ENCODE measurements at regions not wholly inside any gene's neighbourhood (a gene's known extent, or its start where the extent isn't known, plus 50 kb on each side); places are given as distances from the start of the nearest gene placed in this dataset.
A peak's percentile ranks its signal among the peaks of the same experiment; 100 is the strongest.

DNA sequence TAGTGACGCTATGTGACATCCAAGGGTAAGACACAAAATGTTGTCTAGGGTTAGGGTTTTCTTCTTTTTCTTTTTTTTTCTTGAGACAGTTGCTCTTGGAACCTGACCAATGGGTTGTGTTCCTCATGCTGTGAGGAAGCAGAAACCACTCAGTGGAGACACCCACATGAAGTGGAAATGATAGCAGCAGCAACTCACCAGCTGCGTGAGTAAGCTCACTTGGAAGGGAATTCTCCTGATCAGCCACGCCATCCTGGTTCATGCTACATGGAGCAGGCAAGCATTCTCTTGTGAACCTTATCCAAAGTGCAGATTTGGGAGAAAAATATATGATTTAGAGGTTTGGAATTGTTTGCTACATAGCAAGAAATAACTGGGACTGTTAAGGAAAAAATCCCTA is 863.7 kb downstream of the EPHA4 start:
- Histone ChIP-seq H3K27me3 (ENCODE audit: insufficient read depth, low read length) (no peaks in the 10 kb centered on the region), H4K20me1 (ENCODE audit: insufficient read depth, low read length) (no peaks in the 10 kb centered on the region), H3K4me1 (ENCODE audit: insufficient read depth, low read length) (peaks cover 1% of the 10 kb centered on the region), H2AFZ (ENCODE audit: low read depth, low read length) (no peak overlapping the region), H3K9me3 (ENCODE audit: insufficient read depth, low read depth, low read length) (no peaks in the 10 kb centered on the region), H3K4me3 (ENCODE audit: insufficient read depth, low read depth, low read length) (no peak overlapping the region), H3K36me3 (ENCODE audit: insufficient read depth, low read length) (no peaks in the 10 kb centered on the region), H3K79me2 (ENCODE audit: insufficient read depth, low read length) (no peaks in the 10 kb centered on the region), H3K27ac (ENCODE audit: low read depth, low read length) (no peak overlapping the region), H3K4me2 (ENCODE audit: low read length) (no peak overlapping the region), H3K9ac (ENCODE audit: low read length) (no peak overlapping the region)
- TF ChIP-seq, protein P1, sequence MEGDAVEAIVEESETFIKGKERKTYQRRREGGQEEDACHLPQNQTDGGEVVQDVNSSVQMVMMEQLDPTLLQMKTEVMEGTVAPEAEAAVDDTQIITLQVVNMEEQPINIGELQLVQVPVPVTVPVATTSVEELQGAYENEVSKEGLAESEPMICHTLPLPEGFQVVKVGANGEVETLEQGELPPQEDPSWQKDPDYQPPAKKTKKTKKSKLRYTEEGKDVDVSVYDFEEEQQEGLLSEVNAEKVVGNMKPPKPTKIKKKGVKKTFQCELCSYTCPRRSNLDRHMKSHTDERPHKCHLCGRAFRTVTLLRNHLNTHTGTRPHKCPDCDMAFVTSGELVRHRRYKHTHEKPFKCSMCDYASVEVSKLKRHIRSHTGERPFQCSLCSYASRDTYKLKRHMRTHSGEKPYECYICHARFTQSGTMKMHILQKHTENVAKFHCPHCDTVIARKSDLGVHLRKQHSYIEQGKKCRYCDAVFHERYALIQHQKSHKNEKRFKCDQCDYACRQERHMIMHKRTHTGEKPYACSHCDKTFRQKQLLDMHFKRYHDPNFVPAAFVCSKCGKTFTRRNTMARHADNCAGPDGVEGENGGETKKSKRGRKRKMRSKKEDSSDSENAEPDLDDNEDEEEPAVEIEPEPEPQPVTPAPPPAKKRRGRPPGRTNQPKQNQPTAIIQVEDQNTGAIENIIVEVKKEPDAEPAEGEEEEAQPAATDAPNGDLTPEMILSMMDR (IDR thresholded peaks at IDR 0.05; ENCODE audit: insufficient read depth, low read depth, low read length), result no peak
- no peak for TF ChIP-seq EZH2 (IDR thresholded peaks at IDR 0.05; ENCODE audit: insufficient read depth, low read length)
- Mint-ChIP-seq H3K27me3 (ENCODE audit: low read depth, unreplicated experiment) (no peaks in the 10 kb centered on the region), H3K9me3 (ENCODE audit: unreplicated experiment) (no peaks in the 10 kb centered on the region), H3K36me3 (ENCODE audit: low read depth, unreplicated experiment) (no peaks in the 10 kb centered on the region), H3K4me1 (ENCODE audit: low read depth, unreplicated experiment) (peaks cover 17% of the 10 kb centered on the region), H3K4me3 (ENCODE audit: unreplicated experiment) (no peak overlapping the region), H3K27ac (ENCODE audit: unreplicated experiment) (no peak overlapping the region)
- DNase-seq (ENCODE audit: low read depth), result peak; percentile 98
- no peak for FAIRE-seq

DNA sequence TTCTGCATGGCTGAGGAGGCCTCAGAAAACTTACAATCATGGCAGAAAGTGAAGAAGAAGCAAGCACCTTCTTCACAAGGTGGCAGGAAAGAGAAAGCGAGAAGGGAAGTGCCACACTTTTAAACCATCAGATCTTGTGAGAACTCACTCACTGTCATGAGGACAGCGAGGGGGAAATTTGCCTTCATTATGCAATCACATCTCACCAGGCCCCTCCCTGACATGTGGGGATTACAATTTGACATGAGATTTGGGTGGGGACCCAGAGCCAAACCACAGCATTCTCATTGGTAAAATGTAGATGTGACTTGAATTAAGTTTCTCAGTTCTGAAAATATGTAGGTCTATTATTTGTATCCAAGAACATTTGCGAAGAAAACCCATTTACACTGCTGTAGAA is 854.8 kb downstream of the EPHA4 start:
- no peak overlapping the region for H3K9ac ChIP-seq (ENCODE audit: low read length)
- H3K79me2 ChIP-seq (ENCODE audit: insufficient read depth, low read length), result no peaks in the 10 kb centered on the region
- FAIRE-seq (no peak), DNase-seq (ENCODE audit: low read depth) (no peak)
- Mint-ChIP-seq H3K9me3 (ENCODE audit: unreplicated experiment) (peaks cover 9% of the 10 kb centered on the region), H3K27me3 (ENCODE audit: low read depth, unreplicated experiment) (no peaks in the 10 kb centered on the region), H3K4me1 (ENCODE audit: low read depth, unreplicated experiment) (no peaks in the 10 kb centered on the region), H3K4me3 (ENCODE audit: unreplicated experiment) (no peak overlapping the region), H3K27ac (ENCODE audit: unreplicated experiment) (no peak overlapping the region), H3K36me3 (ENCODE audit: low read depth, unreplicated experiment) (no peaks in the 10 kb centered on the region)
- no peak overlapping the region for H3K27ac ChIP-seq (ENCODE audit: low read depth, low read length)
- no peaks in the 10 kb centered on the region for H4K20me1 ChIP-seq (ENCODE audit: insufficient read depth, low read length)
- H3K4me1 ChIP-seq (ENCODE audit: insufficient read depth, low read length), result no peaks in the 10 kb centered on the region
- H2AFZ ChIP-seq (ENCODE audit: low read depth, low read length), result no peak overlapping the region
- no peaks in the 10 kb centered on the region for H3K36me3 ChIP-seq (ENCODE audit: insufficient read depth, low read length)
- H3K4me2 ChIP-seq (ENCODE audit: low read length), result no peak overlapping the region
- no peaks in the 10 kb centered on the region for H3K27me3 ChIP-seq (ENCODE audit: insufficient read depth, low read length)
- no peaks in the 10 kb centered on the region for H3K9me3 ChIP-seq (ENCODE audit: insufficient read depth, low read depth, low read length)
- TF ChIP-seq, protein P1 (IDR thresholded peaks at IDR 0.05; ENCODE audit: insufficient read depth, low read depth, low read length), result no peak
- TF ChIP-seq EZH2 (IDR thresholded peaks at IDR 0.05; ENCODE audit: insufficient read depth, low read length), result no peak
- no peak overlapping the region for H3K4me3 ChIP-seq (ENCODE audit: insufficient read depth, low read depth, low read length)

DNA sequence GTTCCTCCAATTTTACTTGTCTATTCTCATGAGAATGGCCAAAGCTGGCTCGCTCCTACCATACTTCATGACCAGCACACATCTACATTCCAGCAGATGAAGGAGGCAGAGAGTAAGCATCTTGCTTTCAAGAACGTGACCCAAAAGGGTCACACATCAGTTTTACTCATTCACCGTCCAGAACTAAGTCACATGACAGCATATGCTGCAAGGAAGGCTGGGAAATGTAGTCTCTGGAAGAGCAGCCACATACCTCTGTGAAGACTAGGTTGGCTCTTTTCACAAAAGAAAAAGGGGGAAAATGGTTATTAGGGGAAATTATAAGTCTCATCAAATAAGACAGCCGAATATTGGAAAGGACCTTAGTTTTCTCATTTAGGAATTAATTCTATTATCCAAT is 835.3 kb downstream of the EPHA4 start:
- Histone ChIP-seq H3K36me3 (ENCODE audit: insufficient read depth, low read length) (no peaks in the 10 kb centered on the region), H3K4me1 (ENCODE audit: insufficient read depth, low read length) (no peaks in the 10 kb centered on the region), H2AFZ (ENCODE audit: low read depth, low read length) (peak overlapping the region; percentile 54), H3K79me2 (ENCODE audit: insufficient read depth, low read length) (no peaks in the 10 kb centered on the region), H3K27me3 (ENCODE audit: insufficient read depth, low read length) (no peaks in the 10 kb centered on the region), H3K4me3 (ENCODE audit: insufficient read depth, low read depth, low read length) (no peak overlapping the region), H3K27ac (ENCODE audit: low read depth, low read length) (no peak overlapping the region), H3K4me2 (ENCODE audit: low read length) (no peak overlapping the region), H3K9ac (ENCODE audit: low read length) (no peak overlapping the region), H3K9me3 (ENCODE audit: insufficient read depth, low read depth, low read length) (no peaks in the 10 kb centered on the region), H4K20me1 (ENCODE audit: insufficient read depth, low read length) (no peaks in the 10 kb centered on the region)
- Mint-ChIP-seq H3K4me3 (ENCODE audit: unreplicated experiment) (no peak overlapping the region), H3K36me3 (ENCODE audit: low read depth, unreplicated experiment) (no peaks in the 10 kb centered on the region), H3K4me1 (ENCODE audit: low read depth, unreplicated experiment) (no peaks in the 10 kb centered on the region), H3K9me3 (ENCODE audit: unreplicated experiment) (no peaks in the 10 kb centered on the region), H3K27ac (ENCODE audit: unreplicated experiment) (no peak overlapping the region), H3K27me3 (ENCODE audit: low read depth, unreplicated experiment) (no peaks in the 10 kb centered on the region)
- FAIRE-seq (no peak), DNase-seq (ENCODE audit: low read depth) (no peak)
- TF ChIP-seq, protein P1 (IDR thresholded peaks at IDR 0.05; ENCODE audit: insufficient read depth, low read depth, low read length), result no peak
- no peak for TF ChIP-seq EZH2 (IDR thresholded peaks at IDR 0.05; ENCODE audit: insufficient read depth, low read length)
